Activated naive CD8-positive, alpha-beta T cell (primary cell): ENCODE measurements at regions not wholly inside any gene's neighbourhood (a gene's known extent, or its start where the extent isn't known, plus 50 kb on each side); places are given as distances from the start of the nearest gene placed in this dataset.

Source experiments
- H3K27ac Mint-ChIP-seq: one replicate; pipeline ENCODE4 v1.8.0; 2021; ENCODE audit warnings: mixed read lengths
- H3K27me3 Mint-ChIP-seq: one replicate; pipeline ENCODE4 v1.8.0; 2021; ENCODE audit warnings: mixed read lengths
- H3K36me3 Mint-ChIP-seq: one replicate; pipeline ENCODE4 v1.8.0; 2021; ENCODE audit warnings: mixed read lengths
- H3K4me1 Mint-ChIP-seq: one replicate; pipeline ENCODE4 v1.8.0; 2021; ENCODE audit warnings: low read depth, mixed read lengths
- H3K4me3 Mint-ChIP-seq: one replicate; pipeline ENCODE4 v1.8.0; 2021; ENCODE audit warnings: mild to moderate bottlenecking, mixed read lengths
- H3K9me3 Mint-ChIP-seq: one replicate; pipeline ENCODE4 v1.8.0; 2021; ENCODE audit warnings: low read depth, mixed read lengths

GRCh38 chr17:70797166-70797565 lies 627.8 kb downstream of the KCNJ2 start:
- Mint-ChIP-seq H3K4me3 (no peak overlapping the region), H3K27me3 (no peaks in the 10 kb centered on the region), H3K9me3 (no peaks in the 10 kb centered on the region), H3K27ac (no peak overlapping the region), H3K4me1 (no peaks in the 10 kb centered on the region), H3K36me3 (no peaks in the 10 kb centered on the region)

DNA sequence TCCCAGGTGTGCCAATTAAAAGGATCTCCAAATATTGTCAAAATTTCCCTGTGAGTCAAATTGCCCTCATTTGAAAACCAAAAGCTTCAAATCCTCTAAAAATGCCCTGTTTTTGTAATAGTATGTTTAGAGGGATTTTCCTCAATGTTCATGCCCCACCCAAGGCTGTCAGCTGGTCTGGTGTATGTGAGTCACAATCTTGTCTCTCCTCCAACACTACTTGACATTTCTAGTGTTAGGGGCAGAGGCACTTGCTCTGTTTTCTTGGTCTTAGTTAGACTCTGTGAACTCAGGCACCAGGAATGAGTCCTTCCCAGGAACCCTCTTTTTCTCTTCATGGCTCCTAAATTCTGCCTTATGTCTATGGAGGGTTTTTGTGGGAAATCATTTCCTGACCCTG lies 634.8 kb downstream of the KCNJ2 start:
- no peaks in the 10 kb centered on the region for H3K4me1 Mint-ChIP-seq
- no peak overlapping the region for H3K27ac Mint-ChIP-seq
- no peak overlapping the region for H3K4me3 Mint-ChIP-seq
- no peaks in the 10 kb centered on the region for H3K9me3 Mint-ChIP-seq
- no peaks in the 10 kb centered on the region for H3K27me3 Mint-ChIP-seq
- H3K36me3 Mint-ChIP-seq: no peaks in the 10 kb centered on the region

DNA sequence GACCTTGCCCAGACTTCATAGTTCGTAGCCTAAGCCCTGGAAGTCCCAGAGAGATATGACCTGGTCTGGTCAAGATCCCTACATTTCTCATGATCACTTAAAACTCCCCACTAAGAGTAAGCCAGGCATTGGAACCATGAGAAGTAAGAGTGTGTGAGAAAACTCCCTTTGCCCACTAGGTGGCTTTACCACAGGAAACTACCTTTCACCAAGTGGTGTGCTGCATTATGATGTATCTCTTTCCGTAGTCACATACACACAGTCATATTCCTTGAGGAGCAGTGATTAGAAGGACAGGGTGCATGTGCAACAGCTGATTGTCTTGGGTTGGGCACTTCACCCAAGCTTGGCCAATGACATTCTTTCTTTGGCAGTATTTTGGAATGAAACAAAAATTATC lies 639.3 kb downstream of the KCNJ2 start:
- no peak overlapping the region for H3K27ac Mint-ChIP-seq
- H3K4me3 Mint-ChIP-seq: no peak overlapping the region
- H3K27me3 Mint-ChIP-seq: no peaks in the 10 kb centered on the region
- H3K36me3 Mint-ChIP-seq: no peaks in the 10 kb centered on the region
- no peaks in the 10 kb centered on the region for H3K4me1 Mint-ChIP-seq
- H3K9me3 Mint-ChIP-seq: no peaks in the 10 kb centered on the region

DNA sequence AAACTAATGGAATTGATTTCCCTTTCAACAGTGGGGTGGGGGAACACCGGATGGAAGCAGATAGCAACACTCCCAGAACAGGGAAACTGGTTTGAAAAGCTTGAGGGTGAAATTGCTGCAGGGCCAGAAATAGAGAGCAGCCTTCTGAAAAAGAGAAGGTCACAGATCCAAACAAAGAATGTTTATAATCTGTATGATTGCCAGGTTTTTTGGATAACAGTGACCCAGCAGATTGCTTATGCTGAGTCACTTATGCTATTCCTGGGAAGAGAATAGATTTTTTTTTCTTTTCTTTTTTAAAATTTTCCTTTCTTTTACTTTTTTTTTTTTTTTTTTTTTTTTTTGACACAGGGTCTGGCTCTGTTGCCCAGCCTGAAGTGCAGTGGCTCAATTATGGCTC lies 641.3 kb downstream of the KCNJ2 start:
- Mint-ChIP-seq H3K27ac (no peak overlapping the region), H3K27me3 (peaks cover 1% of the 10 kb centered on the region), H3K4me3 (no peak overlapping the region), H3K4me1 (no peaks in the 10 kb centered on the region), H3K36me3 (no peaks in the 10 kb centered on the region), H3K9me3 (no peaks in the 10 kb centered on the region)

- Mint-ChIP-seq H3K27me3 (peaks cover 1% of the 10 kb centered on the region), H3K27ac (no peak overlapping the region), H3K4me3 (no peak overlapping the region), H3K9me3 (no peaks in the 10 kb centered on the region), H3K36me3 (no peaks in the 10 kb centered on the region), H3K4me1 (no peaks in the 10 kb centered on the region)
Observed at GRCh38 chr17:70813355-70813930, 644.1 kb downstream of the KCNJ2 start.

DNA sequence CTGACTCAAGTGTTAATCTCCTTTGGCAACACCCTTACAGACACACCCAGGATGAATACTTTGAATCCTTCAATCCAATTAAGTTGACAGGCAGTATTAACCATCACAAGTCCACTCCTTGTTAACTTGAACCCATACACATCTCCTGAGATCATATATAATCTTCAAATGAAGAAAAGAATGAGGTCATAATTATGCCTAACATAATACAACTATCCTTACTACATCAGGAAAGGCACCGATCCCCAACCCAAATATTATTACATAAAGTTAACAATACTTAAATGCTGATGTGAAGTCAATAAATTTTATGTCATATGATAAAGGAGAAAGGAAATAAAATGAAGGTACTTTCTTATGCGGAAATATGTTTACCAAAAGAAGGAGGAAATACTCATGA lies 649.9 kb downstream of the KCNJ2 start:
- peaks cover 10% of the 10 kb centered on the region for H3K9me3 Mint-ChIP-seq
- H3K4me3 Mint-ChIP-seq: no peak overlapping the region
- no peaks in the 10 kb centered on the region for H3K4me1 Mint-ChIP-seq
- H3K27ac Mint-ChIP-seq: no peak overlapping the region
- no peaks in the 10 kb centered on the region for H3K36me3 Mint-ChIP-seq
- H3K27me3 Mint-ChIP-seq: no peaks in the 10 kb centered on the region

GRCh38 chr17:70820276-70820675 lies 650.9 kb downstream of the KCNJ2 start:
- peaks cover 10% of the 10 kb centered on the region for H3K9me3 Mint-ChIP-seq
- H3K27ac Mint-ChIP-seq: no peak overlapping the region
- no peaks in the 10 kb centered on the region for H3K36me3 Mint-ChIP-seq
- no peaks in the 10 kb centered on the region for H3K4me1 Mint-ChIP-seq
- H3K27me3 Mint-ChIP-seq: no peaks in the 10 kb centered on the region
- no peak overlapping the region for H3K4me3 Mint-ChIP-seq

DNA sequence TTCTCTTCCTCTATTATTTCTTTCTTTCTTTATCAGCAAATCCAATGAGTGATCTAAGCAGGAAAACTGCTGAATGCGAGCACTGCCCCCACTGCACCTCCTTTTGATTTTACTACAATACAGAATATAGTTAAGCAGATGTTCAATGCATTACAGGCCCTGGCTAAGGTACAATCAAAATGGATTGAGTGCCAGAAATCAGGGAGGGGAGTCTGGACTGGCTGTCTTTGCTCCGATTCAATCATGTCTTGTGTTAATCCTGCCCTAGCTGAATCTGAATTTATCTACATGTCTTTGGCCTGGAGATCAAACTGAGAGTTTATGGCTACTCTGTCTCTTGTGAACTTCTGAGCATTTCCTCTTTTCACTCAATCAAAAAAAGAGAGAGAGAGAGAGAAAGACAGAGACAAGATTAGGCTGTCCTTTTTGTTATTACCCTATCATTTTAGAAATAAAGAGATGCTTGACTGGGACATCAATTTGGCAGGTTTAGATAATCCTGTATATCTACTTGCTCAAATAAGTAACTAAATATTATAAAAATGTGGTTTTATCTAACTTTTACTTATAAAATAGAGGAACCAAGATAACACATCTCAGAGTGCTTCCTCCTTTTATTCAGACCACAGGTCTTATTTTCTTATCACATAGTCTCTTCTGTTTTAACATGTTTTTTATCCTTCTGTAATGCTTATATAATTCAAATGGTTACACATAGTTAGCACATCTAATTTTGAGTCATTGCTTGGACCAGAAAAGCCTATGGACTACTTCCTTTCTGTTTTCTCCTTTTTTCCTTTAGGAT lies 656.2 kb downstream of the KCNJ2 start:
- H3K9me3 Mint-ChIP-seq: peaks cover 10% of the 10 kb centered on the region
- no peak overlapping the region for H3K4me3 Mint-ChIP-seq
- no peaks in the 10 kb centered on the region for H3K4me1 Mint-ChIP-seq
- no peak overlapping the region for H3K27ac Mint-ChIP-seq
- H3K36me3 Mint-ChIP-seq: no peaks in the 10 kb centered on the region
- H3K27me3 Mint-ChIP-seq: no peaks in the 10 kb centered on the region

- H3K4me1 Mint-ChIP-seq: no peaks in the 10 kb centered on the region
- no peaks in the 10 kb centered on the region for H3K9me3 Mint-ChIP-seq
- H3K36me3 Mint-ChIP-seq: no peaks in the 10 kb centered on the region
- H3K4me3 Mint-ChIP-seq: no peak overlapping the region
- no peaks in the 10 kb centered on the region for H3K27me3 Mint-ChIP-seq
- H3K27ac Mint-ChIP-seq: no peak overlapping the region
Observed at GRCh38 chr17:70829876-70830275, 660.5 kb downstream of the KCNJ2 start.

DNA sequence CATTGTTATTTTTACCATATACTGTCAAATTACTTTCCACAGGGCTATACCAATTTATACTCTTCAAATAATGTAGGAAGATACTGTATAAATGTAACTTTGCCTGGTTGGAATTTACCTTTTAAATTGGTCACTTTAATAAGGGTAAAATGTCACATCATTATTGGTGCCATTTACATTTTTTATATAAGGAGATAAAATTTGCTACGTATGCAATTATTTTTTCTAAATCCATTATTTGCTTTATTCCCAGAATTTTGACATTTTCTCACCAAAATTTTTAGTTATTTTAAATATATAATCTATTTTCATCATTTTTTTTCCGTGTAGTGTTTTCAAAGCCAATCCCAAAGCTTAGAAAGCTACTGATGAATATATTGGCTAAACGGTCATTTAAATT lies 664.7 kb downstream of the KCNJ2 start:
- H3K4me1 Mint-ChIP-seq: no peaks in the 10 kb centered on the region
- H3K27ac Mint-ChIP-seq: no peak overlapping the region
- no peaks in the 10 kb centered on the region for H3K36me3 Mint-ChIP-seq
- H3K4me3 Mint-ChIP-seq: no peak overlapping the region
- H3K9me3 Mint-ChIP-seq: no peaks in the 10 kb centered on the region
- peaks cover 2% of the 10 kb centered on the region for H3K27me3 Mint-ChIP-seq

- H3K36me3 Mint-ChIP-seq: no peaks in the 10 kb centered on the region
- no peaks in the 10 kb centered on the region for H3K9me3 Mint-ChIP-seq
- no peak overlapping the region for H3K27ac Mint-ChIP-seq
Observed at GRCh38 chr17:70848785-70849184, 679.5 kb downstream of the KCNJ2 start.

DNA sequence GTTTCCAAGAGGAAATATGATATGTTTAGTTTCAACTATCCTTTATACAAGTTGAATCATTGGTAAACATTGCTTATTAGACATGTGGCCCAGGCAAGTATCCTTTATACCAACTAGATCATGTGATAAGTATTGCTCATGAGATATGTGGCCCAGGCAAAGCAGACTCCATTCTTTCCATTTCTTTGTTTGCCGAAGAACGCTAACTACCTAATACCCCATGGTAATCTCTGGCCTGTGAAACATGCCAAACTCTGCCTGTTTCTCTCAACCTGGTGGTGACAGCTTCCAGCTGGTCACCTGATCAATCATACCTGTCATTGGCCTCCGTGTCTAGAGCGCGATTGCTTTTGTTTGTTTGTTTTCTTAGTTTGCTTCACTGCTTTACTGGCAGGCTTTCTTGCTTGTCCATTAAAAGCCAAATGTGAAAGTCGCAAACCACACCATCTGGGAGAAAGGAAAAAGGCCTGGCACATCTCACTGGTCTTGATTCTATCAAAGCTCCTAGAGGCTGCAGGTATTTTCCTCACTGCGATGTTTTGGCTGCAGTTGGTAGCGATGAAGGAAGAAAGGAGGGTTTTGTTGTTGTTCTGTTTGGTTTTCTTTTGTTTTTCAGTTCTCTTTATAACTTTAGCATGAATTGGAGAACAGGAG lies 686.2 kb downstream of the KCNJ2 start:
- Mint-ChIP-seq H3K36me3 (no peaks in the 10 kb centered on the region), H3K4me3 (no peak overlapping the region), H3K27ac (no peak overlapping the region), H3K27me3 (no peaks in the 10 kb centered on the region), H3K9me3 (no peaks in the 10 kb centered on the region), H3K4me1 (no peaks in the 10 kb centered on the region)

More at GRCh38 chr17:70848785-70849184, 679.5 kb downstream of the KCNJ2 start:
- H3K4me1 Mint-ChIP-seq: no peaks in the 10 kb centered on the region
- H3K27me3 Mint-ChIP-seq: no peaks in the 10 kb centered on the region
- H3K4me3 Mint-ChIP-seq: no peak overlapping the region

DNA sequence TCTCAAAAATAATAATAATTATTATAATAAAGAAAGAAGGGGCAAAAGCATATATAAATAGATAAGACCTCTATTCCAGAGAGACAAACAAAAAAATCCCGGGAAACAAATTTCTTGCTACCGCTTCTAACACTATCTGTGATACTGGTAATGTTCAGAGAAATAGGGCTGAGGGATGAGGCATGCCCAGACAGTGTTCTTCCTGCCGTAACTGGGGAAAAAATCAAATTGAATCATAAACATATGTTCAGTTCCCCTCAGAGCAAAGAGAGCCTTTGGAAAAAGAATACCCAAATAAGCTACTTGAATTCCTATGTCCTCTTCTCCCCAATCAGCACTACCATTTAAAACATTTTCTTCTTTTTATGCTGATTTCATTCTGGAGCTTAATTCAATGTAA lies 688.0 kb downstream of the KCNJ2 start:
- Mint-ChIP-seq H3K27ac (no peak overlapping the region), H3K27me3 (no peaks in the 10 kb centered on the region), H3K4me3 (no peak overlapping the region), H3K9me3 (no peaks in the 10 kb centered on the region), H3K4me1 (no peaks in the 10 kb centered on the region), H3K36me3 (no peaks in the 10 kb centered on the region)

GRCh38 chr17:70859829-70860228 lies 690.5 kb downstream of the KCNJ2 start:
- no peaks in the 10 kb centered on the region for H3K4me1 Mint-ChIP-seq
- H3K27ac Mint-ChIP-seq: no peak overlapping the region
- H3K9me3 Mint-ChIP-seq: no peaks in the 10 kb centered on the region
- H3K36me3 Mint-ChIP-seq: no peaks in the 10 kb centered on the region
- H3K4me3 Mint-ChIP-seq: no peak overlapping the region
- H3K27me3 Mint-ChIP-seq: no peaks in the 10 kb centered on the region

DNA sequence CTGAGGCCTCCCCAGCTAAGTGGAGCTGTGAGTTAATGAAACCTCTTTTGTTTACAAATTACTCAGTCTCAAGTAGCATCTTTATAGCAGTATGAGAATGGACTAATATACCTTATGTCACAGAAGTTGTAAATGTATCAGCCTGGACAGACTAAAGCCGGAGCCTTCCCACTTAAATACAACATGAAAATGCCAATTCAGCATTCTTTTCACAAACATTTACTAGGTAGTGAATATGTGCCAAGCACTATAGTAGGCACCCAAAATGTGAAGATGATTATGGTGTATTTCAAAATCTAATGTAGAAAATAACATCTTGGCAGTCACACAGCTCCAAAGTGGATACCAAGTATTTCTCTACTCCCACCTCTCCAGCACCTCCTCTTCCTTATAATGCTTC lies 693.0 kb downstream of the KCNJ2 start:
- H3K4me3 Mint-ChIP-seq: no peak overlapping the region
- H3K27me3 Mint-ChIP-seq: no peaks in the 10 kb centered on the region
- no peaks in the 10 kb centered on the region for H3K36me3 Mint-ChIP-seq
- H3K27ac Mint-ChIP-seq: no peak overlapping the region
- no peaks in the 10 kb centered on the region for H3K4me1 Mint-ChIP-seq
- no peaks in the 10 kb centered on the region for H3K9me3 Mint-ChIP-seq
